Liver (tissue), 2 donors: ENCODE measurements at regions not wholly inside any gene's neighbourhood (a gene's known extent, or its start where the extent isn't known, plus 50 kb on each side); places are given as distances from the start of the nearest gene placed in this dataset.

Source experiments
- CTCF ChIP-seq: fragments of 150-350 bp; IDR thresholded peaks from 2 replicates; pipeline ENCODE4 v1.5.1; 2017; ENCODE audit warnings: improper control_type of control experiment, low read depth, low read length; ENCODE audit not compliant: missing input control
- REST ChIP-seq: IDR thresholded peaks from 2 replicates; pipeline ENCODE4 v1.6.1; 2016; ENCODE audit warnings: antibody characterized with exemption, mild to moderate bottlenecking
- donor health status: healthy.

GRCh38 chr14:42742084-42742483, 1135.4 kb downstream of the LRFN5 start:
- TF ChIP-seq REST (no peak), CTCF (no peak)
